Heart right ventricle (tissue), 16 donors: ENCODE measurements at regions not wholly inside any gene's neighbourhood (a gene's known extent, or its start where the extent isn't known, plus 50 kb on each side); places are given as distances from the start of the nearest gene placed in this dataset.

Source experiments
- ATAC-seq, 8 donors: fragments of 200-7000 bp; cut with Tn5 transposase; one replicate each; pipeline ENCODE4 v1.9.1; 2020; ENCODE audit warnings: mild to moderate bottlenecking in 8 of 8, moderate library complexity in 8 of 8, moderate number of reproducible peaks in 1 of 8
- DNase-seq, 2 donors: peaks; one replicate each; pipeline ENCODE4 v3.0.0-alpha.2; 2020
- H3K27ac ChIP-seq, 10 donors: fragments of 200-600 bp; sonication (generic) in 2 of 10; one replicate each; pipeline versions ENCODE4 v1.5.0 to v1.8.0; 2020 to 2022; ENCODE audit warnings: mild to moderate bottlenecking in 3 of 10
- H3K27me3 ChIP-seq, 7 donors: fragments of 200-600 bp; one replicate each; pipeline ENCODE4 v1.8.0; 2021 to 2022; ENCODE audit warnings: mild to moderate bottlenecking in 2 of 7
- H3K36me3 ChIP-seq, 9 donors: fragments of 200-600 bp; sonication (generic) in 1 of 9; one replicate each; pipeline versions ENCODE4 v1.5.0 to v1.8.0; 2020 to 2022; ENCODE audit warnings: mild to moderate bottlenecking in 2 of 9
- H3K4me1 ChIP-seq, 9 donors: fragments of 200-600 bp; sonication (generic) in 1 of 9; one replicate each; pipeline versions ENCODE4 v1.5.0 to v1.8.0; 2020 to 2022; ENCODE audit warnings: mild to moderate bottlenecking in 4 of 9
- H3K4me3 ChIP-seq, 10 donors: fragments of 200-600 bp; sonication (generic) in 2 of 10; one replicate each; pipeline versions ENCODE4 v1.5.0 to v1.8.0; 2020 to 2022; ENCODE audit warnings: mild to moderate bottlenecking in 7 of 10, moderate library complexity in 2 of 10
- H3K9me3 ChIP-seq, 11 donors: fragments of 200-600 bp in 10 of 11; sonication (generic) in 2 of 11; one replicate each; pipeline versions ENCODE4 v1.5.0 to v1.8.0; 2013 to 2022; ENCODE audit warnings: mild to moderate bottlenecking in 2 of 11, control low read depth in 1 of 11, moderate library complexity in 1 of 11
- CTCF ChIP-seq, 9 donors: fragments of 200-600 bp; sonication (generic) in 2 of 9; IDR thresholded peaks; one replicate each; pipeline versions ENCODE4 v1.5.0 to v1.8.0; 2021 to 2022; ENCODE audit warnings: antibody characterized with exemption in 9 of 9, mild to moderate bottlenecking in 5 of 9, moderate library complexity in 1 of 9
- WGBS, 2 donors: extraction: QIAGEN DNeasy Blood & Tissue Kit; methylation state at CpG; one replicate each; pipeline ENCODE4 v1.1.7; 2013; ENCODE audit warnings: inconsistent platforms in 1 of 2; 5-methylcytosine and 5-hydroxymethylcytosine counted together
- intact Hi-C, 10 donors: fragments of 100-400 bp; cut with DNase I; formaldehyde crosslinking; loops; one replicate each; pipeline versions ENCODE4 v1.11.1 to v1.14.2; 2022
- donor health status: Arrhythmogenic right ventricular cardiomyopathy.
- donor health status: ischemic (EF 13 %, LVEDD 7.1; RV severe dilation, severe dysfunction).
- donor health status: healthy with polysubstance abuse.
- donor health status: DM: no; HTN: yes; CAD: no.
- donor health status: DM: no; HTN: no; CAD: no.
- donor health status: ischemic (EF 25% LVEDD 6.9; RV normal size, moderate dysfunction).
- donor health status: ischemic (EF 25% LVEDD 5.7; RV mildly dilated, moderate dysfunction).
- donor health status: healthy.
- donor health status: DM: yes; HTN: yes; CAD: no.
- donor health status: Ischemic cardiomyopathy.
- donor health status: ischemic (EF 35%, LVEDD 5.7; RV mildly dilated, moderate dysfunction).
- donor health status: nonischemic (EF 11% LVEDD 7.7; RV severe dilation, severe dysfunction).
- donor health status: DM: yes; HTN: yes; CAD: no.
- donor health status: PGD.
- donor health status: ischemic (EF 29% LVEDD 5.4; RV normal size, mild dysfunction).
- donor health status: nonischemic (EF 23%, LVEDD 6.1; RV moderate dilation, normal function).

- 24 to 28% methylated on average over 4 of the region's 4 CpGs for WGBS, 2 donors
- no peak for TF ChIP-seq CTCF (IDR thresholded peaks at IDR 0.05)
- Histone ChIP-seq H3K27ac (peak overlapping the region in 2 of 10 donors; percentile 17 to 37), H3K9me3 (no peaks in the 10 kb centered on the region), H3K4me1 (peaks cover 0 to 16% (median 9%) of the 10 kb centered on the region in 9 donors), H3K27me3 (no peaks in the 10 kb centered on the region), H3K36me3 (no peaks in the 10 kb centered on the region), H3K4me3 (no peak overlapping the region)
- peak in 7 of 8 donors; percentile 55 to 97 (median 70) for ATAC-seq
- no peak for DNase-seq
- intact Hi-C loops = no loop called here
These were observed 385.8 kb downstream of the TRIB2 start for GRCh38 chr2:13102397-13103063.

- Histone ChIP-seq H3K4me1 (peaks cover 0 to 16% (median 9%) of the 10 kb centered on the region in 9 donors), H3K9me3 (no peaks in the 10 kb centered on the region), H3K36me3 (no peaks in the 10 kb centered on the region), H3K27me3 (no peaks in the 10 kb centered on the region), H3K4me3 (no peak overlapping the region), H3K27ac (peak overlapping the region in 1 of 10 donors; percentile 37)
- ATAC-seq (no peak), DNase-seq (no peak)
- WGBS, 2 donors = 68 to 85% methylated on average over 1 of the region's 1 CpG
- no peak for TF ChIP-seq CTCF (IDR thresholded peaks at IDR 0.05)
- intact Hi-C loops = no loop called here
These were observed 386.4 kb downstream of the TRIB2 start for GRCh38 chr2:13103151-13103550.

GRCh38 chr2:13103778-13104493 lies 387.2 kb downstream of the TRIB2 start:
- TF ChIP-seq CTCF (IDR thresholded peaks at IDR 0.05) = no peak
- Histone ChIP-seq H3K4me1 (peaks cover 0 to 16% (median 9%) of the 10 kb centered on the region in 9 donors), H3K4me3 (no peak overlapping the region), H3K9me3 (no peaks in the 10 kb centered on the region), H3K36me3 (no peaks in the 10 kb centered on the region), H3K27ac (no peak overlapping the region), H3K27me3 (no peaks in the 10 kb centered on the region)
- ATAC-seq (no peak), DNase-seq (no peak)
- 82 to 88% methylated on average over 5 of the region's 5 CpGs for WGBS, 2 donors
- intact Hi-C loops = no loop called here

- no peak overlapping the region for H3K4me3 ChIP-seq
- DNase-seq (no peak), ATAC-seq (no peak)
- H3K4me1 ChIP-seq = peaks cover 0 to 16% (median 9%) of the 10 kb centered on the region in 9 donors
- intact Hi-C loops = no loop called here
- no peaks in the 10 kb centered on the region for H3K9me3 ChIP-seq
- H3K36me3 ChIP-seq = no peaks in the 10 kb centered on the region
- TF ChIP-seq CTCF (IDR thresholded peaks at IDR 0.05) = no peak
- no peak overlapping the region for H3K27ac ChIP-seq
- no peaks in the 10 kb centered on the region for H3K27me3 ChIP-seq
These were observed 388.0 kb downstream of the TRIB2 start for GRCh38 chr2:13104723-13105122.
